ENCODE measurements at regions not wholly inside any gene's neighbourhood (a gene's known extent, or its start where the extent isn't known, plus 50 kb on each side); places are given as distances from the start of the nearest gene placed in this dataset.

DNA sequence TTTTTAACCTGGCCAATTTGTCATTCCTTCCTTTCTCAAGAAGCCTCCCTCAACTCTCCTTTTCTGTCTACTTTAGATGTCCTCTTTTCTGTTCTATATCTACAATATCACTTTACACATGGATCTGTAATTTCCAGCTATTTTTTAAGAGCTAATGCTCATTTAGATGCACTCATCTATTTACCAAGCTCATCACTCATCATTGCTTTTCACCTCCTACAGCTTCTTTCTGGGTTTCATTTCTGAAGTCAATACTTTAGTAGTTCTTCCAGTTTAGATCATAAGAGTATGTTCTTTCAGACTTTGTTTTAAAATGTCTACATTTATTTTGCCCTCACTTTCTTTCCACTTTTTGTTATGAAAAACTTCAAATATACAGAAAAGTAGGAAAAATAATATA, 466.9 kb downstream of the MID1IP1 start:
- BruUV-seq (replicated peaks), result no TSS peak
- Histone ChIP-seq H4K20me1 (ENCODE audit: insufficient read depth, low read length) (no peaks in the 10 kb centered on the region), H3K79me1 (ENCODE audit: low read depth in 1 of 2, low read length in 2 of 2) (no peaks in the 10 kb centered on the region), H3K4me3 (ENCODE audit: insufficient read depth, low read depth, low read length) (no peak overlapping the region), H2BK120ac (ENCODE audit: low read depth, low read length) (no peak overlapping the region), H2BK15ac (ENCODE audit: low read depth, low read length) (no peak overlapping the region), H2AK9ac (replicated peaks; ENCODE audit: low read depth, low read length, poor library complexity) (no peak overlapping the region), H3K36me3 (ENCODE audit: control insufficient read depth, insufficient read depth, low read length) (no peaks in the 10 kb centered on the region), H3K9me1 (ENCODE audit: insufficient read depth, low read length) (no peaks in the 10 kb centered on the region), H3K4ac (ENCODE audit: low read depth, low read length) (no peak overlapping the region), H3K9me3 (ENCODE audit: control insufficient read depth, insufficient read depth, low read length) (no peaks in the 10 kb centered on the region), H2BK5ac (ENCODE audit: low read depth, low read length, poor library complexity, severe bottlenecking) (no peak overlapping the region), H2AK5ac (ENCODE audit: low read depth, low read length) (no peak overlapping the region), H3K18ac (ENCODE audit: low read depth, low read length) (no peak overlapping the region), H4K5ac (ENCODE audit: low read depth, low read length) (no peak overlapping the region), H3K23ac (ENCODE audit: low read depth, low read length) (no peak overlapping the region), H3K27ac (ENCODE audit: insufficient read depth, low read length) (no peak overlapping the region), H3K56ac (ENCODE audit: extremely low read depth, insufficient read depth, low read length) (no peak overlapping the region), H3K4me2 (ENCODE audit: low read depth, low read length) (no peak overlapping the region), H2AFZ (replicated peaks; ENCODE audit: low read length, poor library complexity) (no peak overlapping the region), H3K4me1 (ENCODE audit: control insufficient read depth, insufficient read depth, low read length) (no peaks in the 10 kb centered on the region), H3K9ac (ENCODE audit: low read depth, low read length) (no peak overlapping the region), H4K91ac (ENCODE audit: insufficient read depth, low read depth, low read length) (no peak overlapping the region), H2BK20ac (ENCODE audit: low read depth, low read length) (no peak overlapping the region), H4K8ac (ENCODE audit: low read depth in 2 of 2, low read length in 2 of 2) (no peak overlapping the region), H3K27me3 (ENCODE audit: control insufficient read depth, insufficient read depth, low read length) (peaks cover 4% of the 10 kb centered on the region; the same call in 1 of the 2 replicates), H3K14ac (replicated peaks; ENCODE audit: low read depth, low read length) (no peak overlapping the region)
- no peak for ATAC-seq (ENCODE audit: low read depth)
- TF ChIP-seq RFX5 (IDR thresholded peaks at IDR 0.05; ENCODE audit: low read depth, low read length) (no peak), MAFK (IDR thresholded peaks at IDR 0.05; ENCODE audit: low read depth, low read length) (no peak), RAD21 (IDR thresholded peaks at IDR 0.05; ENCODE audit: low read length) (no peak), MXI1 (IDR thresholded peaks at IDR 0.05; ENCODE audit: borderline replicate concordance, low read depth, low read length) (no peak), CEBPB (IDR thresholded peaks at IDR 0.05; ENCODE audit: low read depth, low read length) (no peak), MAZ (IDR thresholded peaks at IDR 0.05; ENCODE audit: borderline replicate concordance, low read depth, low read length) (no peak), BHLHE40 (IDR thresholded peaks at IDR 0.05; ENCODE audit: low read depth, low read length) (no peak), SMC3 (IDR thresholded peaks at IDR 0.05; ENCODE audit: low read depth, low read length) (no peak), CHD1 (IDR thresholded peaks at IDR 0.05; ENCODE audit: low read depth, low read length) (no peak)
- TF ChIP-seq, protein P1, sequence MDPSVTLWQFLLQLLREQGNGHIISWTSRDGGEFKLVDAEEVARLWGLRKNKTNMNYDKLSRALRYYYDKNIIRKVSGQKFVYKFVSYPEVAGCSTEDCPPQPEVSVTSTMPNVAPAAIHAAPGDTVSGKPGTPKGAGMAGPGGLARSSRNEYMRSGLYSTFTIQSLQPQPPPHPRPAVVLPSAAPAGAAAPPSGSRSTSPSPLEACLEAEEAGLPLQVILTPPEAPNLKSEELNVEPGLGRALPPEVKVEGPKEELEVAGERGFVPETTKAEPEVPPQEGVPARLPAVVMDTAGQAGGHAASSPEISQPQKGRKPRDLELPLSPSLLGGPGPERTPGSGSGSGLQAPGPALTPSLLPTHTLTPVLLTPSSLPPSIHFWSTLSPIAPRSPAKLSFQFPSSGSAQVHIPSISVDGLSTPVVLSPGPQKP (IDR thresholded peaks at IDR 0.05; ENCODE audit: borderline replicate concordance, low read depth, low read length), result no peak
- TF ChIP-seq, protein P2, sequence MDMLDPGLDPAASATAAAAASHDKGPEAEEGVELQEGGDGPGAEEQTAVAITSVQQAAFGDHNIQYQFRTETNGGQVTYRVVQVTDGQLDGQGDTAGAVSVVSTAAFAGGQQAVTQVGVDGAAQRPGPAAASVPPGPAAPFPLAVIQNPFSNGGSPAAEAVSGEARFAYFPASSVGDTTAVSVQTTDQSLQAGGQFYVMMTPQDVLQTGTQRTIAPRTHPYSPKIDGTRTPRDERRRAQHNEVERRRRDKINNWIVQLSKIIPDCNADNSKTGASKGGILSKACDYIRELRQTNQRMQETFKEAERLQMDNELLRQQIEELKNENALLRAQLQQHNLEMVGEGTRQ (IDR thresholded peaks at IDR 0.05; ENCODE audit: low read depth, low read length), result no peak
- TF ChIP-seq, protein P3, sequence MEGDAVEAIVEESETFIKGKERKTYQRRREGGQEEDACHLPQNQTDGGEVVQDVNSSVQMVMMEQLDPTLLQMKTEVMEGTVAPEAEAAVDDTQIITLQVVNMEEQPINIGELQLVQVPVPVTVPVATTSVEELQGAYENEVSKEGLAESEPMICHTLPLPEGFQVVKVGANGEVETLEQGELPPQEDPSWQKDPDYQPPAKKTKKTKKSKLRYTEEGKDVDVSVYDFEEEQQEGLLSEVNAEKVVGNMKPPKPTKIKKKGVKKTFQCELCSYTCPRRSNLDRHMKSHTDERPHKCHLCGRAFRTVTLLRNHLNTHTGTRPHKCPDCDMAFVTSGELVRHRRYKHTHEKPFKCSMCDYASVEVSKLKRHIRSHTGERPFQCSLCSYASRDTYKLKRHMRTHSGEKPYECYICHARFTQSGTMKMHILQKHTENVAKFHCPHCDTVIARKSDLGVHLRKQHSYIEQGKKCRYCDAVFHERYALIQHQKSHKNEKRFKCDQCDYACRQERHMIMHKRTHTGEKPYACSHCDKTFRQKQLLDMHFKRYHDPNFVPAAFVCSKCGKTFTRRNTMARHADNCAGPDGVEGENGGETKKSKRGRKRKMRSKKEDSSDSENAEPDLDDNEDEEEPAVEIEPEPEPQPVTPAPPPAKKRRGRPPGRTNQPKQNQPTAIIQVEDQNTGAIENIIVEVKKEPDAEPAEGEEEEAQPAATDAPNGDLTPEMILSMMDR (conservative IDR thresholded peaks at IDR 0.05; ENCODE audit: low read depth, low read length), result no peak
- in situ Hi-C loops (cut with MboI; ENCODE audit: low sequenced_read_pairs), result no loop called here
- intact Hi-C loops (cut with micrococcal nuclease), result no loop called here
- CTCF ChIA-PET, result no interaction called here
- POLR2A ChIA-PET (ENCODE audit: unreplicated experiment), result interaction anchor here (0.5 kb wide), 1 partner anchor 39 kb away, joined by 3 read pairs; no protein-coding TSS in a partner anchor
- dilution Hi-C loops (cut with HindIII; ENCODE audit: low sequenced_read_pairs, unreplicated experiment), result no loop called here
- no peak for DNase-seq

Measured in IMR-90 (cell line).